G401 (cell line): ENCODE measurements at regions not wholly inside any gene's neighbourhood (a gene's known extent, or its start where the extent isn't known, plus 50 kb on each side); places are given as distances from the start of the nearest gene placed in this dataset.

Experiments
- DNase-seq: peaks from one replicate; pipeline ENCODE4 v3.0.0-alpha.2; 2015; ENCODE audit warnings: low spot score
- in situ Hi-C: cut with HindIII; loops from 2 replicates; pipeline ENCODE4 v1.10.0; 2016; ENCODE audit warnings: low sequenced_read_pairs, mixed read lengths

DNA sequence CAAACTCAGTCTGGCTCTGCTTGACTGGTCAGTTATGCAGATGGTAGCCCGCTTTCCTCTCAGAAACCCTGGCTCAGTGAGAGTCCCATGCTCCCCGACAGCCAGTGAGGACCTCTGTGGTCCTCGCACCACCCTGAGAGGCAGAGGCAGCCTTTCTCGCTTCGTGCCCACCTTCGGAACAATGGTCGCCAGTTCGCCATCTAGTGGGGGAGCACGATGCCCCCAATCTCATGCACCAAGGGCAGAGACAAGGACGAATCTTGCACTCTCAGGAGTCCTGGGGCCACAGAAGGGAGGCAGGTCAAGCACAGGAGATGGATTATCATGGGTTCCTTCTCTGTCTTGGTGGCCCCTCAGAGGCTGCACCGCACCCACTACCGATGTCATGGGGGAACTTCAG, 75.2 kb downstream of the RHCG start:
- in situ Hi-C loops = no loop called here
- no peak for DNase-seq

DNA sequence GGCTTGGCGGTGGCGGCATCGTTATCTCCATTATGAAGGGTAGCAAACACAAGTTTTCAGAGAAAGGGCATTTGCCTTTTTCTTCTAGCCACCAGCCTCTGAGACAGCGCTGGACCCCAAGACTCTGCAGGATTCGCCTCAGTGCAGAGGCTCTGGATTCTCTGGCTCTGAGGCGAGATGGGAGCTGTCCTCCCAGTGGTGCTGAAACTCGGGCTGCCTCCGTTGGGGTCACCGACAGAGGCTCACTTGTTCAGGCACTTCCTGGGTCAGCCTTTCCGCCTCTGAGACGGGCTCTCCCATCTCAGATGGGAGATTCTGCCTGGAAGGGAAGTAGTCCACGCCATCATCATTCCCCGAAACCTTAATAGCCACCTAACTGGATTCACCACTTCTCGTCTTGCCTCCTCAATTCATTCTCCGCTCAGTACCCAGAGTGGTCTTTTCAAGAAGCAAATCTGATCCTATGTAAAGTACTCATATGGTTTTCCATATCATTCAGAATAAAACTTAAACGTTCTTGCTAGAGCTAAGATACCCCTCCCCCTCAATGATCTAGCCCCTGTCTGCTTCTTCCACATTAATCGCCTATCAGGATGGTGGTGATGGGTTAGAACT, 76.9 kb downstream of the RHCG start:
- DNase-seq = no peak
- in situ Hi-C loops = no loop called here

DNA sequence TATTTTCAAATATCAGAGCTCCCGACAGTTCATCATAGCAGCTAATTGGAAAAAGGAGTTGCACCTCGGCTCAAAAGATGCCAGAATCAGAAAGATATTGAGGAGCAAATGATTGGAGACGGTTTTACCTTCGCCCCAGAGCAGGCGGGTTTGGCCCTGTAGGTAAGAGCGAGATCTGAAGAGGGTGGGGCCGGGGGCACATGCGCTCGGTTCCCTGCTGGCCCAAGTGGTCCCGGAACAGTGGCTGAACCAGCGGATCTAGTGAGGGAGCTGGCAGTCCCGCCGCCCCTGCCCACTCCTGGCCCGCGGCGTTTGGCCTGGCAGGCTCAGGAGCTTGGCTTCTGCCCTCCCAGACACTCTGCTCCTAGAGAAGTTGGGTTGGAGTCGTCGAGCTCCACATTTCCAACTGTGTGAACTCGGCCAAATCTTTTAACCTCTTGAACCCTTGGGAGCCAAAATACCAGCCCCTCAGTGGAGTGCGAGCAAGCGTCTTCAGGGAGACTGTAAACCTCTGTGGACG, 79.1 kb downstream of the RHCG start:
- in situ Hi-C loops = no loop called here
- no peak for DNase-seq

DNA sequence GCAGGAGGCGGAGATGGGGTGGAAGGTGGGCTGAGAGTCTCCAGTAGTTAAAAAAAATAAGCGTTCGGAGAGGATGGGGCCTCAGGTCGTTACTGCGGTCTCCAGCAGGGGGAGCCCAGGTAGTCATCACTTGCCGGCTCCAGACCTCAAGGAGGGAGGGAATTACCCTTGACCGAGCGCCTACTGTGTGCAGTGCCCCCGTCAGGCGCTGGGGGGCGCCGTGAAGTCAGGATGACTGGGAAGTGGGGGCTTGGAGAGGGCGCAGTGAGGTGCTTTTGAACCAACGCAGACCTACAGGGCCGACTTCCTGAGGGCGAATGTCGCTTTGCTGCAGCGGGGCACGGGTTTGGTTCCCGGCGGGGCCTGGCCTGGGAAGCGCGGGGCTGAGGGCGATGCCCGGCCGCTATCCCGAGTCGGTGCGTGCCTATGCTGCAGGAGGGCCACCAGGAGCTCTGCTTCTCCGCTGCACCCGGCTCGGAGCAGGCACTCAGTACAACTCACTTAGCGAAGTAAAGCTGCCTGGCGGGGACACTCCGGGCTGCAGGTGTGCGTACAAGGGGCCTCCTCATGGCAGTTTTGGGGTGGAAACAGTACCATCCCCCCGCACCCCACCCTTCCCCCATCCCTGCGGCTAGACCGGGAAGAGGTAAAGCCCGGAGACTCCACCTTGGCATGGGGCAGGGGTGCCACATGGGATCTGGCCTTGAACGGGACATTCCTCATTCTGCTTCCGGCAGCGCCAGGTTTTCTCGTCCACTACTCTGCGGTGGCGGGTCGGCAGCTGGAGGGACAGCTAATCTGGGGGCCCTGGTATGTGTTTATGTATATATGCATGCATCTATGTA, 79.8 kb downstream of the RHCG start:
- in situ Hi-C loops = no loop called here
- peak; percentile 68 for DNase-seq

DNA sequence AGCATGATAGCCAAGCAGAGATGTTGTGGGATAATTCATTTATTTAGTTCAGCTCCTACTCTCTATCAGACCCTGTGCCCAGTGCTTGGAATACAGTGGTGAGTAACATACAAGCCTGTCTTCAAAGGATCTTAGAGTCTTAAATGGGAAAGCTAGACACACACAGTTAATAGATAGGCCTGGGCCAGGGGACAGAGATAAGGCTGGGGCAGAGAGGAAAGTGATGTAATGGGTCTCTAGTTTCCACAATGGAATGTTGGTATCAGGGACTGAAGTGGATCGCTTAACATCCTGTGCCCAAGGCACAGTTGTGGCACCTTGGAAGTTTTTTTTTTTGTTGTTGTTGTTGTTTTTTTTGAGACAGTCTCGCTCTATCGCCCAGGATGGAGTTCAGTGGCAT, 79.9 kb upstream of the POLG start:
- DNase-seq = no peak
- in situ Hi-C loops = no loop called here

DNA sequence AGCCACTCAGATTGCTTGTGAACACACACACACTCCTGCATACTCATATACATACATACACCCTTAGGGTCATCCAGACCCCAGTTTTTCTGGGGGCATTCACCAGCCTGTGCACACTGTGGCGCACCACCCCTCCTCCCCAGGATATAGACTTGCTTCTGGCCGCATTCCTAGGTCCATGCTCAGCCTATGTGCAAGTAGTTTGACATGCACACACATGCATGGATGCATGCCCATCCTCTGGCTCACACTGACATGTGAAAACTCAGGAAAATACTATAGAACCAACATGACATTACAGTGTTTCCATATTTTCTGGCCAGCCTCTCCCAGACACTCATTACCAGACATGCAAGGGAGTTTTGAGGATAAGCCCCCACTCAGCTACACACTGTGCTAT, 79.3 kb upstream of the POLG start:
- in situ Hi-C loops = no loop called here
- DNase-seq = no peak

DNA sequence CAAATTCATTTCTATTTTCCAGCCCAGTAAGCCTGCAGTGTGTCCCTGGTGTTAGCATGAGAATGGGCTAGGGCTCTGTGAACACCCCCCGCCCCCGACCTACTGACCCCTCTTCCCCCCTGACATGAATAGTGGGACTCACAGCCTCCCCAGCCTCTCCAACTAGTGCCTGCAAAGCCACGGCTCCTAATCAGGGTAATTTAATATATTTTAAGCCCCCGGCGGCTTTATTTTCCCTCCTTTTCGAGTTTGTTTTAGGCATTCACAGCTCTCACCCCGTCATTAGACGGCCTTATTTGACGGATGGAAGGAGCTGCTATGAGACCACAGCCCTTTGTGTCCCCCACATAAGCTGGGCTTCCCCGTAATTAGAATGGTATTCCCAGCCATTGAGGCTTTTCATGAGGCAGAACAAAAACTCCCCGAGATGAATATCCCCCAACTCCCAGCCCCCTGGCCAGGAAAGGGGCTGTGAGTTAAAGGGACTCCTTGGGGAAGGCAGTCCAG, 78.3 kb upstream of the POLG start:
- in situ Hi-C loops = no loop called here
- no peak for DNase-seq

DNA sequence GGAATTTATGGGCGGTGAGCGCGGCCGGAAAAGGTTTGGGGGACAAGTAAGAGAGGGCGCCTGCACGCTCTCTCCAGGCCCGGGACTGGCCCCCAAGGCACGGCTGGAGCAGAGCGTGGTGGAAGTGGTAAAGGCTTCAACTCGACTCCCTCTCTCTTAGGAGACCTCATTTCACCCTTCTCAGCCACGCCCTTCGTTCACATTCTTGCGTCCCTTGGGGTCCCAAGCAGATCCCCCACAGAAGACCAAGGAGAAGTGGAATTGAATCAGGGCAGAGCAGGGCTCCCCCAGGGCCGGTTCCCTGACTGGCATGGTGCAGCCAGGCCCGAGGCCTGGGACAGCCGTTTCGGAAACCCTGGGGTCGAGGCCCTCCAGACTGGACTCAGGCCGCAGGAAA, 75.4 kb upstream of the POLG start:
- no peak for DNase-seq
- in situ Hi-C loops = no loop called here

DNA sequence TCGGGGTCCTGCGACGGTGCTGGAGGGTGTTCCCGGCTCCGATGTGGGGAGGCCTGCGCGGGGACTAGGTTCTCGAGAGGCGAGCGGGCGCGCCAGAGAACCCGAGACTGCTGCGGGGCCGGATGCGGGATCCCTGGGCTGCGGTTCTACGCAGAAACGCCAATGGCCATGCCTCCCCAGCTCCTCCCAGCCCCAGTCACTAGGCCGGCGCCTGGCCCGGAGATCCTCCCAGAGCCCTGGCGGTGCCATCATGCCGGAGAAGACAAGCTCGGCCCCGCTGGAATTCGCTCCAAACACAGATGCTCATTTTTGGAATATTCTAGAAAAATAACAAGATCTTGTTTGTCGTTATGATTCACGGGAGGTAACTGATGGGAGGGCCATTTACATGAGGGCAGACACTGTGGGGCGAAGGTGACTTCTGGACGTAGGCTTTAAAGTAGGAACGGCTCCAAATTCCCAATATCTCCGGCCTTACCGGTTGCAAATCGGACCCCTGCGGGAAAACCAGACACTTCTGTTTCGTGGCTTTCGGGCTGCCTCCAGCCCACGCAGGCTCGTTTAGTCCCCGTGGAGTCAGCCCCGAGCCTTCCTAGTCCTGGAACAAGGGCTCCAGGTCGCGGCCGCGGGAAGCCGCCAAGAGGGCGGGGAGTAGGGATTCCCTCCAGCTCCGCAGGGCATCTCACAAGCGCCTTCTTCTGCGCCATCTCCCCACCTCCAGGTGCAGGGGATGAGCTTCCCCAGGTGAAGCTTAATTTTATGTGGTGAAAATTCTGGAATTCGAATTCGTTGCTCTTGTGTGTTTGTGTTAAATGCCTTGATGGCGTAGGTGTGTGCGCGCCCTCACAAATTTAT, 74.8 kb upstream of the POLG start:
- in situ Hi-C loops = no loop called here
- DNase-seq = no peak

DNA sequence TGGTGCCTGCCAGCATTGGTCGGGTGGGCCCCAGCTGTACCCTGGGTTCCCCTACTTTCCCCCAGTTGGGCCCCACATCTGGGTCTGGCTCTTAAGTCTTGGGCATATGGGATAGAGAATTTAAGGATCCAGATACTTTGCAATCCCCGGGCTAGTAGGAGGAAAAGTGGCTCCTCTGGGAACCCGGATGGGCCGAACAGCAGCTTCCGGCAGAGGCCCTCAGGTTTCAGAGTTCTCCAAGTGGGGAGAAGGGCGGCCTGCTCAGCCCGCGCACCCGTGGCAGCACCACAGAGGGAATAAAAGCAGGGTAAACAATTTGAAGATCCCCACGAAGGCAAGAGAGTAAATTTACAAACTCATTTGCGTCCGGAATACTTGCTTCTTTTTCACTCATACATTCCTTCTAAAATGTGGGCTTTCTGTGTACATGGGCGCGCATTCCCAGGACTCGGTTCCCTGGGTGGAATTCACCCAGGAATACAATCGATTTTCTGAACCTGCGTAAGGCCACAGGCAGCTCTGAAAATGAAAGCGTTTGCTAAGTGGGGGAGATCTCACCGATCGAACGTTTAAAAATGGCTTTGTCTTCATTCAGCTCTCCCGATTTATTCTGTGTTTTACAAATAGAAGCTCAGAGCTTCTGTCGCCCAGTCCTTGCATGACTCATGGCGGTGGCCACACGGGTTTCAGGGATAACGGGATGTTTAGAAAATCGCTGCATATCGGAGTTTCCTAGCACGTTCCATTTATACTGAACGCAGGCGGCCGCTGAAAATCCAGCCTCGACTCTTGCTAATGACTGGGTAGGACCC, 74.0 kb upstream of the POLG start:
- in situ Hi-C loops = no loop called here
- no peak for DNase-seq

DNA sequence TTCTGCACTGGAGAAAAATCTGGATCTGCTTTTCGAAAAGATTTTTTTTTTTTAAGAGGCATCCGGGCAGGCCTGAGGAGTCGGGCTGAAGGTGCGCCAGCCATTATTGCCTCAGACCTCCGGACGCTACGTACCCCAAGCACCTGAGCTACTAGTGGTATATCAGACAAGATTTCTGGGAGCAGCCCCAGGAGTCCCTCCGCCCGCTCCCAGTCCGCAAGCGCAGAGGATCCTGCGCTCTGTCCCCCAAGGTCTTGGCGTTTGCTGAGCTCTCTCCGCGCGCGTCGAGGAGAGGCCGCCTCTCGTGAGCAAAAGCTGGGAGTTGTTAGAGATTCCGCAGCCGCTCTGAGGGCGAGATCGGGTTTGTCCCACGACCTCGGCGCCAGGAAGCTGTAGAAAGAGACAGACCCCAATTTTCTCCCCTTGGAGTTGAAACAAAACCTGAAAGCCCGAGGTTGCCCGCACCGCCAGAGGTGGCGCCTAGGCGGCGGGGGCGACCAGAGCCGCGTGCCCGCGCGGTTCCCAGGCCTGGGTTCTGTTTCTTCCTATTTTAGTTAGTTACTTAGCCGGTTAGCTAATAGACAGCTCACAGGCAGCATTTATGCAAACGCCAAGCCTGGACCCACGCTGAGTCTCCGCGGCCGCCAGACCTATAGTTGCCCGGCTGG, 72.5 kb upstream of the POLG start:
- in situ Hi-C loops = no loop called here
- DNase-seq = no peak

DNA sequence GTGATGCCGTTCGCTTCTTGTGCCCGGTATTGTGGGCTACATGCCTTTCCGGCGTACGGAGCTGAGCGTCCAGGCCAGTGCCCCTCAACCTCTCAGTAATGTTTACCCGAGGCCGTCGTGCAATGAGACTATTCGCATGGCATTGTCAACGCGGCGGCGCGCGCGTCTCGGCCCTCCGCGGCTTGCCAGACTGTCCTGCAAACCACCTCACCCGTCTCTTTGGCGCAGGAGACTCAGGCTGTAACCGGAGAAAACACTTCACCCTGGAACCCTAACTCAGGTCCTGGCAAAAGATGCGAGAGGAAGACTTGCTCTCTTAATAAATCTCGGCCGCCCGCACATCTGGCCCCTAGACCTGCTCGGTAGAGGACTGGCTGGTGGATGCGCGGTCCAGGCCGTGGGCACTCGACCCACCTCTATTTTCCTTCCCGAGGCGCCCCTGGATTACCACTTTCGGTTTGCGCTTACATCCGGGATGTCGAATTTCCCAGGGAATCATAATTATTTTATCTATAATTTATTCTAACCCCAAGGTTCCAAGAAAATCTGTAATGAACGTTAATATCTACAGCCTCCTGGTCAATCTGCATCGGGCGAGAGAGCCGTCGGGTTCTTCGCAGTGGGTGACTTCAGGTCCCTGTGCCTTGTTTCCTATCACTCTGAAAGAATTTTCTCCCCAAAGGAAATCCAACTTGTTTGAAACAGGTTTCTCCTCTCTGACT, 71.8 kb upstream of the POLG start:
- in situ Hi-C loops = no loop called here
- DNase-seq = no peak

DNA sequence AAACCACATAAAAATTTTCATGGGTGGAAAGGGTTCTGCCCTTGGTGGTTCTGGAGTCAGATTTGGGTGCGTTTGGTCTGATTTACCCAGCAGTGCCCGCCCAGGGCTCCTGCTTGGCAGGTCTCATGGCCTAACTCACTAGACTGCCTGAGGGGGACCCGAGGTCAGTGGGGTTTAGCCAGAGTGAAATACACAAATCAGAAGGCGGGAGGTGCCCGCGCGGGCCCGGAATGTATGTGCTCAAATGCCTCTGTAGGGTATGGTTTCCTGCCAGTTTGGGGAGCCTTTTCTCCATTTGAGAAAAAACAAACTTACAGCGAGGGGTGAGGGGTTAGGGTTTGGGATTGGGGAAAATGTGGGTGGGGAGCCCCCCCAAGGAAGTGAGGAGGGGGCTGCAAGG, 70.9 kb upstream of the POLG start:
- in situ Hi-C loops = no loop called here
- DNase-seq = no peak

DNA sequence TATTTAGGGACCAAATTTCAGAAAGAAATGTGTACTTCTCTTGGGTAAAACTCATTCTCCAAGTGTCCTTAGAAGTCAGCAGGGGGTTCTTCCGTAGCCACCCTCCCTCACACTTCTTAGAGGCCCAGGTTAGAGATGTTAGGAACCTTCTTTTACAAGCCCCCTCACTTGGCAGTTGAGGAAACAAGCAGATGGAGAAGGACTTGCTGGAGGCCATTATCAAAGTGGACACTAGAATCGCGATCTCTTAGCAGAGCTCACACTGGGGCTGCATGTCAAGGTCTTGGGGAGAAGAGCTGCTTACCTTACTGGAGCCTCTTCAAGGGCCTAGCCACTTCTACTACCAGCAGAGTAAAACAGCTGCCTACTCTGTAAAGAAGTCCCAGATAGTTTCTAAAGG, 69.4 kb upstream of the POLG start:
- in situ Hi-C loops = no loop called here
- DNase-seq = no peak

DNA sequence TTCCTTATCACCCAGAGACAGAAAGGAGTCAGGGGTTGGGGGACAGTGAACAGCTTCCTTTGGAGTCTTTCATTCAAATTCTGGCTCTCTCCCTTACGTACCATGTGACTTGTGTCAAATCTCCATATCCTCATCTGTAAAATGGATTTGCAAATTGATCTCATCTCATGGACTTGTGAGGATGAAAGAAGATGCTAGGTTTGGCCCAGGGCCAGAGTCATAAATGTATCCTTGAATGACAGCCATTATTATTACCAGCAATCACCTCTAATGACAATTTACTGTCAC, 67.8 kb upstream of the POLG start:
- no peak for DNase-seq
- in situ Hi-C loops = no loop called here

DNA sequence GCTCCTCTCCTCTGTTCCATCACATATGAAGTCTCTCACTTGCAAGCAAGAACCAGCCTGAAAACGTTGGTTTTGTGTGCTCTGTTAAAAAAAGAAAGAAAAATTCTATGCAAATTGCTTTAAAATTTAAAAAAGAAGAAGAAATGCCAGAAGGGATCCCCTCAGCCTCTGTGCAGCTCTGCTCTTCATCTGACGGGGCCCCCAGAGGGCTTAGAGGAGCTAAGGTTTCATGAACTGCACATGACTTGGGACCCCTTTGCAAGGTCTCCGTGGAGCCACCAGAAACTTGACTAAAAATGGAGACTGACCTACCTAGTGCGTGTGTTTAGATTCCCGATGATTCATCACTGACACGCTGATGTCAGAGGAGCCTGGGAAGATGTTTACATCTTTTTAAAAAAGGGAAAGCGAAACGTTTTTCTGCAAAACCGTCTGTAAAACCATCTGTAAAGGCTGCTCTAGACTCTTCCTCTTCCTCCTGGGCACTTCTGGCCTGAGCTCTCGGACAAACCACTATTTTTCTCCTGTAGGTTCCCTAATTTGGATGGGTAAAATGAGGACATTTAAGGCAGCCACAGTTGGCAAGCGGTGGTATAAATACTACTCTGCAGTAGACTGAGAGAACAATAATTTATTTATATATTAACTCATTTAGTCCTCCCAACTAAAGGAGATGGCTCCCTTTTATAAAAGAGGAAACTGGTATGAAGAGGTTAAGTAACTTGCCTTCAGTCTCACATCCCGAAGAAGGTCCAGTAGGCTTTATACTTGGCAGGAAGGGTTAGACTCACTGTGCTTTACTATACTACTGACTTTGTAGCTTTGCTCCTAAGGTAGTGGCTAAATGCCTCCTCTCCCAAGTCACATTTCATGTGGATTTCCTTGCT, 67.2 kb upstream of the POLG start:
- in situ Hi-C loops = no loop called here
- DNase-seq = no peak
